MM.1S (cell line): ENCODE measurements at regions not wholly inside any gene's neighbourhood (a gene's known extent, or its start where the extent isn't known, plus 50 kb on each side); places are given as distances from the start of the nearest gene placed in this dataset.

Experiments
- DNase-seq: peaks from one replicate; pipeline ENCODE4 v3.0.0-alpha.2; 2015
- H2AFZ ChIP-seq: fragments of 300-600 bp; sonication (generic); 2 replicates; pipeline ENCODE4 v1.6.0; 2016; ENCODE audit warnings: antibody characterized with exemption, low read length
- H3F3A ChIP-seq: fragments of 300-600 bp; sonication (generic); 2 replicates; pipeline ENCODE4 v1.6.1; 2016; ENCODE audit warnings: mild to moderate bottlenecking, antibody characterized with exemption, low read length, moderate library complexity, mixed read lengths; ENCODE audit not compliant: insufficient read depth
- H3K27ac ChIP-seq: fragments of 300-600 bp; sonication (generic); 2 replicates; pipeline ENCODE4 v1.5.1; 2016; ENCODE audit warnings: mild to moderate bottlenecking, low read length
- H3K27me3 ChIP-seq: fragments of 300-600 bp; sonication (generic); replicated peaks from 2 replicates; pipeline ENCODE4 v1.6.0; 2016; ENCODE audit warnings: low read length; ENCODE audit not compliant: insufficient read depth
- H3K36me3 ChIP-seq: fragments of 300-600 bp; sonication (generic); replicated peaks from 2 replicates; pipeline ENCODE4 v1.6.1; 2016; ENCODE audit warnings: mild to moderate bottlenecking, low read length, mixed read lengths; ENCODE audit not compliant: insufficient read depth
- H3K4me1 ChIP-seq: fragments of 300-600 bp; sonication (generic); 2 replicates; pipeline ENCODE4 v1.6.1; 2016; ENCODE audit warnings: low read length, mixed read lengths
- H3K4me2 ChIP-seq: fragments of 300-600 bp; sonication (generic); 2 replicates; pipeline ENCODE4 v1.6.0; 2016; ENCODE audit warnings: low read depth, low read length
- H3K4me3 ChIP-seq: fragments of 300-600 bp; sonication (generic); 2 replicates; pipeline ENCODE4 v1.5.1; 2016; ENCODE audit warnings: low read length, mixed read lengths
- H3K79me2 ChIP-seq: fragments of 300-600 bp; sonication (generic); 2 replicates; pipeline ENCODE4 v1.6.1; 2016; ENCODE audit warnings: mixed run types, low read length, mixed read lengths
- H3K9ac ChIP-seq: fragments of 300-600 bp; sonication (generic); 2 replicates; pipeline ENCODE4 v1.6.1; 2016; ENCODE audit warnings: low read length, mixed read lengths
- H3K9me2 ChIP-seq: fragments of 300-600 bp; sonication (generic); replicated peaks from 2 replicates; pipeline ENCODE4 v1.6.1; 2016; ENCODE audit warnings: mild to moderate bottlenecking, low read length, mixed read lengths; ENCODE audit not compliant: insufficient read depth
- H3K9me3 ChIP-seq: fragments of 300-600 bp; sonication (generic); replicated peaks from 2 replicates; pipeline ENCODE4 v1.6.1; 2016; ENCODE audit warnings: mild to moderate bottlenecking, low read length, mixed read lengths; ENCODE audit not compliant: insufficient read depth
- H4K20me1 ChIP-seq: fragments of 300-600 bp; sonication (generic); 2 replicates; pipeline ENCODE4 v1.6.1; 2016; ENCODE audit warnings: mild to moderate bottlenecking, low read length, moderate library complexity, mixed read lengths; ENCODE audit not compliant: insufficient read depth
- EZH2 ChIP-seq: fragments of 300-600 bp; sonication (generic); optimal IDR thresholded peaks from 2 replicates; pipeline ENCODE3; 2017; ENCODE audit warnings: low read depth, mild to moderate bottlenecking, antibody characterized with exemption, low read length, mixed read lengths
- EZH2phosphoT487 ChIP-seq: fragments of 300-600 bp; sonication (generic); IDR thresholded peaks from 2 replicates; pipeline ENCODE4 v1.6.1; 2018; ENCODE audit warnings: antibody characterized with exemption, low read length
- TF ChIP-seq, protein P1 (sequence below): fragments of 300-600 bp; sonication (generic); IDR thresholded peaks from 2 replicates; pipeline ENCODE4 v1.5.1; 2016; ENCODE audit warnings: antibody characterized with exemption, low read length, mixed read lengths

DNA sequence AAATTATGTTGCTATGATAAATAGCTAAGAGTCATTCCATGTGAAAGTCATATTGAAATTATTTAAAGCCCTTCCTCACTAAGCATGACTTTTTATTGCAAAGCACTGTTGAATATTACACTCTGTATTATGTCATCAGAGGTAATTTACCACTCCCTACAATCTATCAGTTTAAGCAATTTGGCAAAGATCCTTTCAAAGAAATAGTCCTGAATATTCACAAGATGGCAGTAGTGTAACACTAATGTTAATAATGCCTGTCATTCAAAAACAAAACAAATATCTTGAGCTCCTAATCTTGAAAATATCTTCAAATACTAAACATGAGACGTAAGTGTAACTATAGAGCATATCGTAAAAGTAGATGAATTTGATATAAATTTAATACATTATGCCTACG is 208.6 kb upstream of the TECRL start:
- Histone ChIP-seq H3K9ac (no peak overlapping the region), H3K27me3 (no peaks in the 10 kb centered on the region), H3K9me3 (no peaks in the 10 kb centered on the region), H3K36me3 (no peaks in the 10 kb centered on the region), H3K4me2 (no peak overlapping the region), H3K4me3 (no peak overlapping the region), H3K79me2 (no peaks in the 10 kb centered on the region), H2AFZ (no peak overlapping the region), H3K4me1 (no peaks in the 10 kb centered on the region), H3K27ac (no peak overlapping the region), H3K9me2 (no peaks in the 10 kb centered on the region), H3F3A (no peaks in the 10 kb centered on the region), H4K20me1 (no peaks in the 10 kb centered on the region)
- TF ChIP-seq EZH2 (no peak), EZH2phosphoT487 (no peak)
- TF ChIP-seq, protein P1, sequence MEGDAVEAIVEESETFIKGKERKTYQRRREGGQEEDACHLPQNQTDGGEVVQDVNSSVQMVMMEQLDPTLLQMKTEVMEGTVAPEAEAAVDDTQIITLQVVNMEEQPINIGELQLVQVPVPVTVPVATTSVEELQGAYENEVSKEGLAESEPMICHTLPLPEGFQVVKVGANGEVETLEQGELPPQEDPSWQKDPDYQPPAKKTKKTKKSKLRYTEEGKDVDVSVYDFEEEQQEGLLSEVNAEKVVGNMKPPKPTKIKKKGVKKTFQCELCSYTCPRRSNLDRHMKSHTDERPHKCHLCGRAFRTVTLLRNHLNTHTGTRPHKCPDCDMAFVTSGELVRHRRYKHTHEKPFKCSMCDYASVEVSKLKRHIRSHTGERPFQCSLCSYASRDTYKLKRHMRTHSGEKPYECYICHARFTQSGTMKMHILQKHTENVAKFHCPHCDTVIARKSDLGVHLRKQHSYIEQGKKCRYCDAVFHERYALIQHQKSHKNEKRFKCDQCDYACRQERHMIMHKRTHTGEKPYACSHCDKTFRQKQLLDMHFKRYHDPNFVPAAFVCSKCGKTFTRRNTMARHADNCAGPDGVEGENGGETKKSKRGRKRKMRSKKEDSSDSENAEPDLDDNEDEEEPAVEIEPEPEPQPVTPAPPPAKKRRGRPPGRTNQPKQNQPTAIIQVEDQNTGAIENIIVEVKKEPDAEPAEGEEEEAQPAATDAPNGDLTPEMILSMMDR: peak; percentile 26
- DNase-seq: peak; percentile 25

GRCh38 chr4:64614276-64614675 is 205.0 kb upstream of the TECRL start:
- Histone ChIP-seq H4K20me1 (no peaks in the 10 kb centered on the region), H3K4me1 (no peaks in the 10 kb centered on the region), H3K4me3 (no peak overlapping the region), H3K27me3 (no peaks in the 10 kb centered on the region), H3K27ac (no peak overlapping the region), H3K36me3 (no peaks in the 10 kb centered on the region), H3K9me3 (no peaks in the 10 kb centered on the region), H3K9ac (no peak overlapping the region), H3K79me2 (no peaks in the 10 kb centered on the region), H3K4me2 (no peak overlapping the region), H3F3A (no peaks in the 10 kb centered on the region), H3K9me2 (no peaks in the 10 kb centered on the region), H2AFZ (no peak overlapping the region)
- DNase-seq: no peak
- TF ChIP-seq EZH2phosphoT487 (no peak), EZH2 (no peak)
- TF ChIP-seq, protein P1: no peak

DNA sequence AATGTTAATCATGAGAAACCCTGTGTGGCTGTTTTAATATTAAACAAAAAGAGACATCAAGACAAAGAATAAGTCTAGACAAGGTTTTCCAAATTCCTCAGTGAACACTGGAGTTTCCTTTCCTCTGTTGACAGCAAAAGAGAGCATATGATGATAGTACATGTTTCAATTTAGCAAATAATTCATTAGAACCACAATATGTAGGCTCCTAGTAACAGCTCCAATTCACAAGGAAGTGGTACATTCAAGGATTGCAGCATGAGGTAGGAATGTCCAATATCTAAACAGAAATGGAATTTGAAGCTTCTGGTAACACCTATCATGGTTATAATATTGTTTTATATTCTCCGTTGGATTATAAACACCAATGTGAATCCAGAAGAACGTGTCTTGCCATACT is 203.8 kb upstream of the TECRL start:
- H3K9me3 ChIP-seq: no peaks in the 10 kb centered on the region
- no peaks in the 10 kb centered on the region for H3K79me2 ChIP-seq
- H2AFZ ChIP-seq: no peak overlapping the region
- H3K27ac ChIP-seq: no peak overlapping the region
- H3K9ac ChIP-seq: no peak overlapping the region
- no peak overlapping the region for H3K4me3 ChIP-seq
- H3F3A ChIP-seq: no peaks in the 10 kb centered on the region
- no peak for DNase-seq
- no peaks in the 10 kb centered on the region for H4K20me1 ChIP-seq
- no peaks in the 10 kb centered on the region for H3K4me1 ChIP-seq
- H3K27me3 ChIP-seq: no peaks in the 10 kb centered on the region
- no peak overlapping the region for H3K4me2 ChIP-seq
- H3K9me2 ChIP-seq: no peaks in the 10 kb centered on the region
- no peaks in the 10 kb centered on the region for H3K36me3 ChIP-seq
- TF ChIP-seq, protein P1: no peak
- TF ChIP-seq EZH2: no peak
